ENCODE measurements at regions not wholly inside any gene's neighbourhood (a gene's known extent, or its start where the extent isn't known, plus 50 kb on each side); places are given as distances from the start of the nearest gene placed in this dataset.

- TF ChIP-seq SUZ12 (IDR thresholded peaks at IDR 0.05; ENCODE audit: extremely low read depth, insufficient read depth, insufficient read length) (no peak), ZNF274 (IDR thresholded peaks at IDR 0.05; ENCODE audit: low read depth, low read length) (no peak)
These were observed 60.5 kb upstream of the DPT start for GRCh38 chr1:168789501-168789900.
